HG03064 (cell line): ENCODE measurements at regions not wholly inside any gene's neighbourhood (a gene's known extent, or its start where the extent isn't known, plus 50 kb on each side); places are given as distances from the start of the nearest gene placed in this dataset.
"Not testable (repeated sequence)": the region's sequence is repeated elsewhere in the genome, so short reads cannot be mapped to it uniquely, and the experiment has no call there.

ENCODE experiments used
- ATAC-seq: cut with Tn5 transposase; IDR thresholded peaks from one replicate; pipeline ENCODE4 v1.9.1; 2021; ENCODE audit warnings: low read depth; ENCODE audit not compliant: unreplicated experiment

DNA sequence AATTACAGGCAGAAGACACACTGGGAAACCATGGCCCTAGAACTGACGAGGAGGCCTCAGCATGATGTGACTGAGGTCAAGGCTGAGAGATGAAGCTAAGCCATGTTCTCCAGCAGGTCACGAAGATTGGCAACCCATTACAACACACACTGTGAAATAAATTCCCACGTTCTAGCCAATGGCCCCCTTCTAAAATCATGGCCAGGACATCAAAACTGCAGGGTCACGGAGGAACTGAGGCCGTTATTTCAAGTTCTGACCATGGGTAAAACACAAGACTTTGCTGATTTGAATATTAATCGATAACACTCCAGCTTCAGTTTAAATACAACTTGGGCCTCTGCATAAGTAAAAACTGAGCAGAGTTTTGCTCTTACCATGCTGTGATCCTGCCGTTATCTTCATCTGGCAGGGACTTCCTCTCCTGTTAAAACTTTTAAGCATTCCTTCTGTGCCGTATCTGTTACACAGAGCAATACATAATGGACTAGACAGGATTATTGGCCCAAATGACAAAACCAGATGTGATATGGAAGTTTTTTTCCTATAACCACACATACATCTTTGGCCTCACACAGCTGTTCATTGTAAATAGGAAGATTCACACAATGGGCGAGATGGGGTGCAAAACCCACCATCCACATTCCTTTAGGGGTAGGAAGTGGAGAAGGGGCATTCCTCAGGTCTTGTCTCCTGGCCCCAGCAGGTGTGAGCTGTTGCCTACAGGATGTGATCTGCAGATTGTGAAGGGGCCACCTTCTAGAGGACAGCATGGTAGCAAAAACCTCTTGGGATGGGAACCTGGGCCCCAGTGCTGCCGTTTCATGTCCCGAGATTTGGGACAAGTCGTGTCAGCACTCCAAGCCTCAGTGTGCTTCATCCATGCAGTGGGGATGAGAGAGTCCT lies 207.4 kb downstream of the OPA1 start:
- ATAC-seq, result no peak

GRCh38 chr3:193801097-193801496 lies 208.1 kb downstream of the OPA1 start:
- ATAC-seq, result no peak

DNA sequence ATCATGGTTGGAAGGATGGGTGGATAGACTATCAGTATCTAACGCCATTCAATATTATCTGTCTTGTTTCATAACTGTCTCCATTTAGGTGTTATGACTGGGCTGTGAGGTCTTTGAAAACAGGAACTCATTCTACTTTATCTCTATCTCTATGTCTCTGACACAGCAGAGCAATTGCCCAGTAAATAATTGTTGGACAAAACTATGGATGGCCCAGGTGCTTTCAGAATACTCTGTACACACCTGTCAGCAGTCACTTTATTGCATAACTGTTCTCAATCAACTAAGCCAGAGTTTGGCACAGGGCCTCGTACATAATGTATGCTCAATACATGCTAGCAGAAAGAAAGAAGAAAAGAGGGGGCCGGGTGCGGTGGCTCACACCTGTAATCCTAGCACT lies 210.3 kb downstream of the OPA1 start:
- ATAC-seq, result no peak

GRCh38 chr3:193805448-193805847 lies 212.4 kb downstream of the OPA1 start:
- ATAC-seq, result no peak

- ATAC-seq, result no peak
These were observed 215.3 kb downstream of the OPA1 start for GRCh38 chr3:193808317-193808716.

- ATAC-seq, result no peak
These were observed 216.1 kb downstream of the OPA1 start for GRCh38 chr3:193809106-193809505.

DNA sequence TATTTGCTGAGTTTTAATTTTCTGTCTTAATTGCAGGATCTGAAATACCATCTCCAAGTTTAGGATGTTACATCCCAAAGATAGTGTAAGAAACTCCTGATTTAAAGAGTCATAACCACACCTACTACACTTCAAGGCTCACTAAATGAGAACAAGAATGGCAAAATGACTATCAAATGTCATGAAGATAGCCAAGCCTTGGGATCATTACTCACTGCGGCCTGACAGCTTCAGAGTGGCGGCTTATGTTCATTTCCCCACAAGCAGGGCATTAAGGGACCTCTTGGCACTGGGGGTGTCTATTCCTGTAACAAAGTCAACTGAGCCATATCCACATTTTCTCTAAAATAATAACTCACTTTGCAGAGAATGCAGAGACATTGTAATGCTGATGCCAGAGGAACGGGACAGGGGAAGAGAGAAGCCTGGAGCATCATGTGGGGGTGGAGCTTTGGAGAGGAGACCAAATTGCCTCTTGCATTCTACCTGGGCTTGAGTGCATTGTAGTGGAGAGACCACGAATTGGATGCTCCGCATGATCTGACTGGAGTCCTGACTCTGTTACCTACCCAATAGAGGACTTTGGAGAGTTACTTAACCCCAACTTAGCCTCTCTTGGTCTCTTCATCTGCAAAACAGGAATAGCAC lies 219.2 kb downstream of the OPA1 start:
- ATAC-seq, result no peak

- ATAC-seq, result no peak
These were observed 219.9 kb downstream of the OPA1 start for GRCh38 chr3:193812791-193813500.

GRCh38 chr3:193813501-193813830 lies 220.5 kb downstream of the OPA1 start:
- no peak for ATAC-seq

DNA sequence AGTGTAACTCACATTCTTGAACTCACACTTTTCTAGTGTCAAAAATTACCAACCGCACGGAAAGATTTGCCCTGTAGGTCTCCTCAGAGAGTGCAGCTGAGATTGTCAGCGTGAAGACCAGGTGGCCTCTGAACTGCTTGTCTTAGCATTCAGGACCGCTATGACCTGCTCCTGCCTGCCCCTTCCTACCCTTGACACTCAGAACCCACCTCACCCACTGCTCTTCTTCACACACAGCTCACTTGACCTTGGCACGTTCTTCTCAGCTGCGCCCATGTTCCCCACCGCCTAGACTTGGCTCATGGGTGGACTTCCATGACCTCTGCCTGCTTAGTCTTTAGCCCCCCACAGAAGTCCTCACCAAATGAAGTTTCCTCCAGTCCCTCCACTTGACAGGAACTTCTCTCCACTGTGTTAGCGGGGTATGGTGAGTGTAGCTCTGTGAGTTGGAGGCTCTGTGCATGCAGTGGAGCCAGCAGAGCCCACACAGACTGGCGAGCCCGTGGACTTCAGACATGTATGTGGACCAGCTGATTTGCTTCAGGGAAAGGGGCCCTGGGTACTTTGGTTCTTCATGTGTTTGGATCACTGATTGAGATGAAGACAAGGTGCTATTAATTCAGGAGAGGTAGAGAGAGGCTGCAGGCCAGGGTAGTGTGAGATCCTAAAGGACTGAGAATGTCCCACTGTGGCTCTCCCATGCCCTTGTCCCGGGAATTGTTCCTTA lies 221.3 kb downstream of the OPA1 start:
- no peak for ATAC-seq

DNA sequence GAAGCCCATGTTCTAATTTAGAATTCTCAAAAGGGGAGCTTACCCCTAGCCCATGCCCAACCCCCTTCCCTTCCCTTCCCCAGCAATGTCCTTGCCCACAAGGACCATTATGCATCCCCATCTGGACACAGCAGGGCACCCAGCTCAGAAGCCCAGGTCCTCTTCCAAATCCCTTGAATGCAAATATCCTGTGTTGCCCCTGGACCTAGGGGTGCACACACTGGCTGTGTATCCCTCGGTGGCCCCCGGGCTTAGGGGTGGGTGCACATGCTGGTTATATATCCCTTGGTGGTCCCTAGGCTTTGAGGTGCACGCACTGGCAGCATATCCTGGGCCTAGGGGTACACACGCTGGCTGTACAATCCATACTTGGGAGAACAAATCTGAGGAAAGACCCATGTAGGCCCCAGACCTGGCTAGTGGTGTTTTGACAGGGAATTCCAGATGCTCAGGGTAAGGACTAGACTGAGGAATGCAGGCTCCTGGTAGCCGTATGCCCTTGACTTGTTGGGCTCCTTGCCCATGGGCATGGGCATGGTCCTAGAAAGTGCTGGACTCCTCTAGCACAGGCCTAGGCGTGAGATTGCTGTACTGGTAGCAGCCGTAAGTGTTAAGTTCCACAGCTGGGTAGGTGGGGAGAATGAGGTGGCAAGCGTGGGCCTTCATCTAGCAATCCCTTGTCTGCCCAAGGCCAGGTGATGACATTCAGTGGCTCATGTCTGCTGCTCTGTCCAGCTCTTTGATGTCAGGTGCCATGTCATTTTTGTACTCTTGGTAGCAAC lies 222.4 kb downstream of the OPA1 start:
- no peak for ATAC-seq

- no peak for ATAC-seq
These were observed 223.0 kb downstream of the OPA1 start for GRCh38 chr3:193816028-193816395.

GRCh38 chr3:193816656-193817311 lies 223.8 kb downstream of the OPA1 start:
- ATAC-seq, result no peak

DNA sequence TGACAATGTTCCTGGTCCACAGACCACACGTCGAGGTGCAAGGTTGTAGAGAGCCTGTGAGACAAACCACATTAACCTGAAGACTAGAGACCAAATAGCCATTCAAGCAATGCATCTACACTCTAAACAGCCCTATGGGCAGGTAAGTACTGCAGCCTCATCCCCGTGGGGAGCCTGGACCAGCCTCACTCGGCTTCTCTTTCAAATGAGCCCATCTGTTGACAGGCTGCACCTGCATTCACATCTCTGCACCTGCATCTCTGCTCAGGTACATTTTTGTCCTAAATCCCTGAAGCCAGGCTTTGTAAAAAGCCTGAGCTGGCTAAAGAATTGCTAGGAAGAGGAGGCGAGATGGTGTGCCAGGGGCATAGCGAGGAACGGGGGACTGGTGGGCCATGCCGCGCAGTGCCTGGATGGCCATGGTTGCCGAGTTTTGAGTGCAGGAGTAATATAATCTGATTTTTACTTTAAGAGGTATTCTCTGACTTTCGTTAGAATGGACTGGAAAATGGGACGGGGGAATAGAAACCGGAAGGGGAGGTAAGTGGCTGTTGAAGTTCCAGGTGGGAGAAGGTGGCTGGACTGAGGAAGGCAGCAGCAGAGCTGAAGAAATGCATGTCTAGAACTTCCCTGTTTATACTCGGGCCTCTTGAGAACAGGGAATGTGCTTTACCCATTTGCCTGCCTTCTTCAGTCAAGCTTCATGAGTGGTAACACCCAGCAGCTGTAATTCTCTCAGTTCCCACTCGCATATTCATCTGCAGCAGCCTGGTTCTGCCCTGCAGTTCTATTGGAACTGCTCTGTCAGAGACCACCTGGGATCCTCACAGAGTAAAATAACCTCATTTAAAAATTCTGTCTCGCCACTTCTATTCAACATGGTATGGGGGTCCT lies 226.4 kb downstream of the OPA1 start:
- ATAC-seq, result no peak

GRCh38 chr3:193821151-193821668 lies 228.2 kb downstream of the OPA1 start:
- no peak for ATAC-seq

GRCh38 chr3:193822492-193823212 lies 229.6 kb downstream of the OPA1 start:
- no peak for ATAC-seq

- ATAC-seq, result not testable (repeated sequence)
These were observed 230.2 kb downstream of the OPA1 start for GRCh38 chr3:193823213-193823605.

DNA sequence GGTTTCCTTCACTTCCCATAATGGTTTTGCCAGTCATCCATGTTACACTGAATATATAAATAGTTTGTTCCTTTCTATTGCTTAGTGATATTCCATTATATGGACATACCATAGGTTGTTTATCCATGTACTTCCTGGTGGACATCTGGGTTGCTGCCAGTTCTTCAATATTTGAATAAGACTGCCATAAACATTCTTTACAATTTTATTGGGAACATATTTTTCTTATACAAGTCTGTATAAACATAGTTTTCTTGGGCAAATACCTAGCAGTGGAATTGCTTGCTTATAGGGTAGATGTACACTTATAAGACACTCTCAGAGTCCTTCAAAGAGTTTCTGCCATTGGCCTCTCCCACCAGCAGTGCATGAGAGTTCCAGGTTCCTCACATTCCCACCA lies 231.4 kb downstream of the OPA1 start:
- ATAC-seq, result no peak
